ENCODE measurements at regions not wholly inside any gene's neighbourhood (a gene's known extent, or its start where the extent isn't known, plus 50 kb on each side); places are given as distances from the start of the nearest gene placed in this dataset.

GRCh38 chr18:28777756-28778155 lies 600.8 kb upstream of the CDH2 start:
- H3K9ac ChIP-seq (ENCODE audit: extremely low read depth, insufficient read length, low read length), result no peak overlapping the region
- no peak overlapping the region for H4K8ac ChIP-seq (replicated peaks; ENCODE audit: insufficient read length, low read depth, low read length)
- no peak overlapping the region for H3T11ph ChIP-seq (ENCODE audit: low read length)
- WGBS (ENCODE audit: extremely low coverage, insufficient read length, low lambda C conversion rate), result no CpG with 5 or more reads among the region's 1 CpG
- no peak overlapping the region for H2BK20ac ChIP-seq (ENCODE audit: low read depth, low read length, poor library complexity, severe bottlenecking)
- no peaks in the 10 kb centered on the region for H3K79me1 ChIP-seq (ENCODE audit: insufficient read depth, low read depth, low read length, poor library complexity, severe bottlenecking)
- no peak overlapping the region for H3K27ac Mint-ChIP-seq
- no peak overlapping the region for H3K18ac ChIP-seq (ENCODE audit: insufficient read length, low read depth, low read length)
- H3K27me3 Mint-ChIP-seq (ENCODE audit: low read depth), result no peaks in the 10 kb centered on the region
- H2BK12ac ChIP-seq (ENCODE audit: insufficient read length, low read depth, low read length), result no peak overlapping the region
- H2BK5ac ChIP-seq (ENCODE audit: insufficient read length, low read length), result no peak overlapping the region
- no peak overlapping the region for H2BK15ac ChIP-seq (ENCODE audit: low read depth, low read length)
- H3K79me2 ChIP-seq (ENCODE audit: insufficient read depth, low read length), result no peaks in the 10 kb centered on the region
- H4K91ac ChIP-seq (ENCODE audit: insufficient read length, low read depth, low read length), result no peak overlapping the region
- H3K27me3 ChIP-seq (ENCODE audit: insufficient read depth, low read length), result no peaks in the 10 kb centered on the region
- no peaks in the 10 kb centered on the region for H3K23me2 ChIP-seq (ENCODE audit: insufficient read length, low read depth, low read length, poor library complexity, severe bottlenecking)
- no peak overlapping the region for H2BK120ac ChIP-seq (ENCODE audit: low read depth, low read length, poor library complexity, severe bottlenecking)
- H3K4me1 Mint-ChIP-seq, result 0 out of 4 replicates have a peak, but pooled peaks cover 2 to 3% of the 10 kb centered on the region in 2 experiments
- no peak overlapping the region for H3K56ac ChIP-seq (ENCODE audit: insufficient read length, low read depth, low read length)
- no peak overlapping the region for H3K4me3 Mint-ChIP-seq
- H3K9me3 ChIP-seq (ENCODE audit: control insufficient read depth, low read depth, low read length), result no peaks in the 10 kb centered on the region
- H2AK5ac ChIP-seq (ENCODE audit: insufficient read length, low read length), result no peak overlapping the region
- H4K20me1 ChIP-seq (ENCODE audit: control insufficient read depth, insufficient read depth, insufficient read length), result no peaks in the 10 kb centered on the region
- H3K14ac ChIP-seq (ENCODE audit: insufficient read depth, low read length), result no peak overlapping the region
- H2AFZ ChIP-seq (ENCODE audit: low read length), result no peak overlapping the region
- H3K4ac ChIP-seq (ENCODE audit: low read depth, low read length), result no peak overlapping the region
- H3K36me3 Mint-ChIP-seq (ENCODE audit: insufficient read depth in 1 of 3, low read depth in 3 of 3), result no peaks in the 10 kb centered on the region
- no peak for DNase-seq
- no peak overlapping the region for H4K5ac ChIP-seq (ENCODE audit: insufficient read length, low read depth, low read length)
- no peaks in the 10 kb centered on the region for H3K9me3 Mint-ChIP-seq
- H3K27ac ChIP-seq (ENCODE audit: insufficient read length, low read depth, low read length), result no peak overlapping the region
- no peak for TF ChIP-seq CTCF (conservative IDR thresholded peaks at IDR 0.05)
- H3K4me1 ChIP-seq (ENCODE audit: insufficient read depth, low read length), result no peaks in the 10 kb centered on the region
- no peak overlapping the region for H3K4me2 ChIP-seq (ENCODE audit: insufficient read depth, insufficient read length, low read length)
- H3K23ac ChIP-seq (ENCODE audit: insufficient read length, low read depth, low read length), result no peak overlapping the region
